Activated CD8-positive, alpha-beta memory T cell treated with anti-CD3 and anti-CD28 coated beads for 24 hours (primary cell): ENCODE measurements at regions not wholly inside any gene's neighbourhood (a gene's known extent, or its start where the extent isn't known, plus 50 kb on each side); places are given as distances from the start of the nearest gene placed in this dataset.
A peak's percentile ranks its signal among the peaks of the same experiment; 100 is the strongest.

Experiments
- DNase-seq: peaks from one replicate; pipeline ENCODE4 v3.0.0-alpha.2; 2020

GRCh38 chr5:14011089-14012020, 66.9 kb upstream of the DNAH5 start:
- DNase-seq: peak; percentile 77

- no peak for DNase-seq
Observed at GRCh38 chr5:14009575-14009974, 65.1 kb upstream of the DNAH5 start.

DNA sequence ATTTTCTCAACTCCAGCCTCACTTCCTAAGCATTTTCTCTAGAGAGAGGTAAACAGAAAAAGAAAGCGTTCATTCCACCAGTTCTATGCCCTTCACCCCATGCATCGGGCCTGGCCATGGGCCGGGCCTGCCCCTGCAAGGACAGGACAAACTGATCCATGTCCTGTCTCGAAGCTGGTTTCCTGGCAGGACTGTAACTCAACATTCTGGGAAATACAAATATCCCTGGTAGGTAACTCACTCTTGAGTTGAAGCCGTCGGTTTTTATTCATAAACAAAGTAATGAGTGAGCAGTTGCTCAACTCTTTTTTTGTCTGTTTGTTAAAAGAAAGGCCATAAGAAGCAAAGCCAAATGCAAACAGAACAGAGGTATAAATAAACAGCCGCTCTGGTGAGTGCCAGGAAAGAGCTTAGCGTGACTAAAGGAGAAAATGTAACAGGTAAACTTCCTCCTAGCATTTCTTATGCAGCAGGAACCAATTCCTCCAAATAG, 64.4 kb upstream of the DNAH5 start:
- no peak for DNase-seq

GRCh38 chr5:14006823-14007520, 62.5 kb upstream of the DNAH5 start:
- no peak for DNase-seq

DNA sequence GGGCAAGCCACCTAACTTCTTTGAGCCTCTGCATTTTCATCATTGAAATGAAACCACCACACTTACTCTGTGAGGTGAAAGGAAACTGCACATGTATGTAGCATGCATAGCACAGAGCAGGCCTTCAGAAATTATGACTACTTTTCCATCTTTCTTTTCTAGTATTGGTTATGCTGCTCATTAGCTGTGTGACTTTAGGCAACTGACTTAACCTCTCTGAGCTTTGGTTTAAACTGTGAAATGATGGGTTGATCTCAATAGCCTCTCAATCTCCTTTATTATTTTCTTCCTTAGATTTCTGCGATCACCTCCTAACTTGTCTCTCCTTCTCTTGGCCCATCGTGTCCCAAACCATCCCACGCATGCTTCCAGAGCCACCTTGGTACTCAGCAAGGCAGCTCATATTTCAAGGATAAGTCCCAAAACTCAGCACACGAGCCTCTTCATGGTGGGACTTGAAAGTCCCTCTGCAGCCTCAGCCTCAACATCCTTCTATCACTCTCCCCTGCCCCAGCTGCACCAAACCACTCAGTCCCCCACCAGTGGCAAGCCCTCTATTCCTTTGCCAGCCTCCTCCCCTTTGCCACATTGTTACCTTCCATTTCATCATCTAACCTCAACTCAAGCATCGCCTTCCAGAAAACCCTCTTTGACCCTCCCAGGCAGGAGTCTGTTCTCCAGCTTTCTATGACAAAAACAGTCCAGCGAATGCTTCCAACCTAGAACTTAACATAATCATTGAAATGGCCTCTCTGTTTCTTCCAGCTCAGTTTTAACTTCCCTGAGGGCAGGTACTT, 60.3 kb upstream of the DNAH5 start:
- DNase-seq: no peak

DNA sequence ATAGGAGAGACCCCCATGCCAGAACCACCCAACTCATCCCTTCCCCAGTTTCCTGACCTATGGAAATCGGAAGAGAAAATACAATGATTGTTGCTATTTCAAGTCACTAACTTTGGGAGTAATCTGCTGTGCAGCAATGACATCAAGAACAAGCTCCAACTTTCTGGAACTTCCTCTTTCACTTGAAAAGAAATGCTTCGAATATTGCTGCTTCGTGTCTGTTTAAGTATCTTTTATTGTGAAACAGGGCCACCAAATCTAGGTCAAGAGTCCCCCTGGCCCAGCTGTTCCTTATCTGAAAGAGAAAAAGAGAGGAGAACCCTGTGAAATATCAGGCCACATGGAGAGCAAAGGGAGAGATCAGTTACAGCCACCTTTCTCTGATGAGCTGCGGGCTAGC, 59.4 kb upstream of the DNAH5 start:
- no peak for DNase-seq

- DNase-seq: no peak
Observed at GRCh38 chr5:14003513-14003912, 59.0 kb upstream of the DNAH5 start.

- DNase-seq: no peak
Observed at GRCh38 chr5:13998254-13998653, 53.8 kb upstream of the DNAH5 start.

DNA sequence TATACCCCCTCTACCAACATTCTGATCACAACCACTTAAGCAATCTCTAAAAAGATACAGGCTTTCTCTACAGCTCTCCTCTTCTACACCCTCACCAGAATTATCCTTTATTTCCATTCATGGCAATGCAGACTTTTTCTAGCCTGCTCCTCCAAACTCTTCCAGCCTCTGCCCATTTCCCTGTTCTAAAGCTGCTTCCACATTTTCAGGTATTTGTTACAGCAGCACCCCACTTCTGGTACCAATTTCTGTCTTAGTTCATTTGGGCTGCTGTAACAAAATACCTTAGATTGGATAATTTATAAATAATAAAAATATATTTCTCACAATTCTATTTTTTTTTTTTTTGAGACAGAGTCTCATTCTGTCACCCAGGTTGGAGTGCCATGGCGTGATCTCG, 53.0 kb upstream of the DNAH5 start:
- no peak for DNase-seq

DNA sequence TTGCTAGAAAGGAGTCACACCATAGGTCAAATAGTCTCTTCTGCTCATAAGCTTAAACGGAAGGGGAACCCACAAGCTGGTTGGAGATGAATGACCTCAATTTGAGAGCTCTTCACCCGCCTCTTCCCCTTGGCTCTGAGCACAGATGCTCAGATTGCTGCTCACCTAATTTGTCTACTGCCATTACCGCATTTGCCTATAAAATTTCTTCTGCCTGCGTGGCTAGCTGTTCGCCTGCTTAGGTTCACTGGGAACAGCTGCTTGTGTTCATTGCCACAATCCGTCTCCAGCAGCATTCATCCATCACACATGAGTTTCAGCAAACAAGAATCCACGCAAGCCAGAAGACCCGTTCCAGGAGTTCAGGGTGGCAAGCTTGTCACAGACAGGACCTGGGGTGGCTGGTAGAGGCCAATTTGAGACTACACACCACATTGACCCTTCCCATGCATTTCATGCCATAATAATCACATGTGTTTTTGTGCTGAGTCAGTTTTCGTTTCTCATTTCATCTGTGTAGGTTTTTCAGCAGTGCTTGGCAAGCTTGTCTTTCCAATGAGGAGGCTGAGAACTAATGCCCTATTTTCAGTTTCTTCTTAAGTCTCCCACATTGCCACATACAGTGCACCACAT, 50.2 kb upstream of the DNAH5 start:
- no peak for DNase-seq
